Activated CD8-positive, alpha-beta T cell treated with anti-CD3 and anti-CD28 coated beads, Interleukin-2, amount 10 ng/mL, durations not matched to agents 7 days and 5 days (primary cell): ENCODE measurements at regions not wholly inside any gene's neighbourhood (a gene's known extent, or its start where the extent isn't known, plus 50 kb on each side); places are given as distances from the start of the nearest gene placed in this dataset.
"Not testable (repeated sequence)": the region's sequence is repeated elsewhere in the genome, so short reads cannot be mapped to it uniquely, and the experiment has no call there.

Source experiments
- ATAC-seq: fragments of 150-1000 bp; cut with Tn5 transposase; one replicate; pipeline ENCODE4 v1.10.0; 2021; ENCODE audit warnings: moderate library complexity
- CTCF ChIA-PET: fragments of 350-600 bp; sonication (Branson Sonifier 250); formaldehyde crosslinking; loops from one replicate; lab custom pipeline; 2021; ENCODE audit warnings: antibody characterized with exemption; lab: Charles Lee
- POLR2A ChIA-PET: fragments of 350-600 bp; sonication (Branson Sonifier 250); formaldehyde crosslinking; loops from one replicate; lab custom pipeline; 2021; ENCODE audit warnings: antibody characterized with exemption; lab: Charles Lee
- DNase-seq: peaks from one replicate; pipeline ENCODE4 v3.0.0-alpha.2; 2020
- H3K27ac Mint-ChIP-seq: one replicate; pipeline ENCODE4 v1.8.0; 2021; ENCODE audit warnings: mild to moderate bottlenecking, mixed read lengths
- H3K27me3 Mint-ChIP-seq: one replicate; pipeline ENCODE4 v1.8.0; 2021; ENCODE audit warnings: low read depth, mixed read lengths
- H3K36me3 Mint-ChIP-seq: one replicate; pipeline ENCODE4 v1.8.0; 2021; ENCODE audit warnings: low read depth, mixed read lengths
- H3K4me1 Mint-ChIP-seq: one replicate; pipeline ENCODE4 v1.8.0; 2021; ENCODE audit warnings: low read depth, mixed read lengths
- H3K4me3 Mint-ChIP-seq: one replicate; pipeline ENCODE4 v1.8.0; 2021; ENCODE audit warnings: mild to moderate bottlenecking, mixed read lengths
- H3K9me3 Mint-ChIP-seq: one replicate; pipeline ENCODE4 v1.8.0; 2022; ENCODE audit warnings: mixed read lengths; ENCODE audit not compliant: insufficient read depth

GRCh38 chr2:113822087-113822815 lies 65.8 kb upstream of the SLC35F5 start:
- H3K27me3 Mint-ChIP-seq: no peaks in the 10 kb centered on the region
- DNase-seq (no peak), ATAC-seq (no peak)
- ChIA-PET CTCF (no interaction called here), POLR2A (no interaction called here)
- H3K9me3 Mint-ChIP-seq: no peaks in the 10 kb centered on the region
- H3K4me1 Mint-ChIP-seq: no peaks in the 10 kb centered on the region
- no peak overlapping the region for H3K4me3 Mint-ChIP-seq
- no peak overlapping the region for H3K27ac Mint-ChIP-seq
- H3K36me3 Mint-ChIP-seq: no peaks in the 10 kb centered on the region

GRCh38 chr2:113818382-113818951 lies 62.0 kb upstream of the SLC35F5 start:
- no peak overlapping the region for H3K27ac Mint-ChIP-seq
- CTCF ChIA-PET: no interaction called here

GRCh38 chr2:113813396-113813795 lies 57.0 kb upstream of the SLC35F5 start:
- H3K4me1 Mint-ChIP-seq, POLR2A ChIA-PET, H3K9me3 Mint-ChIP-seq, H3K27me3 Mint-ChIP-seq, H3K36me3 Mint-ChIP-seq, DNase-seq, CTCF ChIA-PET, H3K4me3 Mint-ChIP-seq, ATAC-seq, H3K27ac Mint-ChIP-seq: not testable (repeated sequence)

More at GRCh38 chr2:113818382-113818951, 62.0 kb upstream of the SLC35F5 start:
- ATAC-seq (no peak), DNase-seq (no peak)
- POLR2A ChIA-PET: no interaction called here
- H3K27me3 Mint-ChIP-seq: no peaks in the 10 kb centered on the region
- no peak overlapping the region for H3K4me3 Mint-ChIP-seq
- no peaks in the 10 kb centered on the region for H3K4me1 Mint-ChIP-seq
- no peaks in the 10 kb centered on the region for H3K36me3 Mint-ChIP-seq
- no peaks in the 10 kb centered on the region for H3K9me3 Mint-ChIP-seq

GRCh38 chr2:113812204-113812603 lies 55.8 kb upstream of the SLC35F5 start:
- CTCF ChIA-PET: no interaction called here

GRCh38 chr2:113809076-113809736 lies 52.8 kb upstream of the SLC35F5 start:
- Mint-ChIP-seq H3K9me3 (no peaks in the 10 kb centered on the region), H3K27me3 (no peaks in the 10 kb centered on the region), H3K27ac (no peak overlapping the region), H3K4me3 (no peak overlapping the region), H3K36me3 (no peaks in the 10 kb centered on the region), H3K4me1 (no peaks in the 10 kb centered on the region)
- ATAC-seq: no peak
- no peak for DNase-seq
- POLR2A ChIA-PET: no interaction called here
- CTCF ChIA-PET: no interaction called here

More at GRCh38 chr2:113812204-113812603, 55.8 kb upstream of the SLC35F5 start:
- Mint-ChIP-seq H3K36me3 (no peaks in the 10 kb centered on the region), H3K9me3 (no peaks in the 10 kb centered on the region), H3K4me1 (no peaks in the 10 kb centered on the region), H3K4me3 (no peak overlapping the region), H3K27ac (no peak overlapping the region), H3K27me3 (no peaks in the 10 kb centered on the region)
- ATAC-seq (no peak), DNase-seq (no peak)
- POLR2A ChIA-PET: no interaction called here

- CTCF ChIA-PET: no interaction called here
These were observed 51.3 kb upstream of the SLC35F5 start for GRCh38 chr2:113807721-113808120.

GRCh38 chr2:113806217-113806913 lies 49.9 kb upstream of the SLC35F5 start:
- Mint-ChIP-seq H3K27me3 (no peaks in the 10 kb centered on the region), H3K27ac (no peak overlapping the region), H3K4me3 (no peak overlapping the region), H3K9me3 (no peaks in the 10 kb centered on the region), H3K4me1 (no peaks in the 10 kb centered on the region), H3K36me3 (no peaks in the 10 kb centered on the region)
- DNase-seq (no peak), ATAC-seq (no peak)
- POLR2A ChIA-PET: no interaction called here
- CTCF ChIA-PET: no interaction called here

More at GRCh38 chr2:113807721-113808120, 51.3 kb upstream of the SLC35F5 start:
- Mint-ChIP-seq H3K9me3 (no peaks in the 10 kb centered on the region), H3K4me1 (no peaks in the 10 kb centered on the region), H3K27ac (no peak overlapping the region), H3K4me3 (no peak overlapping the region), H3K36me3 (no peaks in the 10 kb centered on the region), H3K27me3 (no peaks in the 10 kb centered on the region)
- ATAC-seq (no peak), DNase-seq (no peak)
- POLR2A ChIA-PET: no interaction called here
